DND-41 (cell line): ENCODE measurements at regions not wholly inside any gene's neighbourhood (a gene's known extent, or its start where the extent isn't known, plus 50 kb on each side); places are given as distances from the start of the nearest gene placed in this dataset.

ENCODE experiments used
- EZH2 ChIP-seq: IDR thresholded peaks from 3 replicates; pipeline ENCODE4 v1.6.1; 2012; ENCODE audit warnings: borderline replicate concordance, low read depth, mild to moderate bottlenecking, moderate library complexity, low read length, inconsistent platforms; ENCODE audit not compliant: severe bottlenecking
- TF ChIP-seq, protein P1 (sequence below): IDR thresholded peaks from 2 replicates; pipeline ENCODE4 v1.5.1; 2012; ENCODE audit warnings: borderline replicate concordance, low read length, moderate library complexity, mild to moderate bottlenecking; ENCODE audit not compliant: poor library complexity, severe bottlenecking; ENCODE audit errors: extremely low read depth

DNA sequence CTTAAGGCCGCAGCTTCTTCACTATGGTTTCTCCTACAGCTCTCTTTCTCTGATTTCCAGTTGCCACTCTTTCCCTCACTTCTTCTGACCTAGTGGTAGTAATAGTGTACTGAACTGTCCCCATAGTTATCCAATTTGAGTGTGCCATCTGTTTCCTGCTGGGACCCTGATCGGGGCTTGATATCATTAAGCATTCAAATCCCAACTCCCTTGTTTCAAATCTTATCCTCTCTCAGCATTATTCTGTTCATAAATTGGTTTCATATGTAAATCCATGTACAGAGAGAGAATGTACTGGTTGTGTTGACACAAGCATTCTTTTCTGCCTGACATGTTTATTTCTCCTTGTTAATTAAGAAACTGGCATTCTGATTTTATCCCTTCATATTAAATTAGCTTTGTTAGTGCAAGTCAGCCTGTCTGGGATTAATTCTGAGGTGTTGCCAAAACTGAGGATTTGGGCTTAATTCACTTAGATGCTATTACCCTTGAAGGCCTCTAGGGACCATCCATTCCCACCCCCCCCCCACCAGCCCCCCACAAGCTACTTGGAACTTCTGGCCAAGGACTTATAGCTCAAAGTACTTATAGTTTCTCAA, 84.6 kb upstream of the PROKR2 start:
- TF ChIP-seq, protein P1, sequence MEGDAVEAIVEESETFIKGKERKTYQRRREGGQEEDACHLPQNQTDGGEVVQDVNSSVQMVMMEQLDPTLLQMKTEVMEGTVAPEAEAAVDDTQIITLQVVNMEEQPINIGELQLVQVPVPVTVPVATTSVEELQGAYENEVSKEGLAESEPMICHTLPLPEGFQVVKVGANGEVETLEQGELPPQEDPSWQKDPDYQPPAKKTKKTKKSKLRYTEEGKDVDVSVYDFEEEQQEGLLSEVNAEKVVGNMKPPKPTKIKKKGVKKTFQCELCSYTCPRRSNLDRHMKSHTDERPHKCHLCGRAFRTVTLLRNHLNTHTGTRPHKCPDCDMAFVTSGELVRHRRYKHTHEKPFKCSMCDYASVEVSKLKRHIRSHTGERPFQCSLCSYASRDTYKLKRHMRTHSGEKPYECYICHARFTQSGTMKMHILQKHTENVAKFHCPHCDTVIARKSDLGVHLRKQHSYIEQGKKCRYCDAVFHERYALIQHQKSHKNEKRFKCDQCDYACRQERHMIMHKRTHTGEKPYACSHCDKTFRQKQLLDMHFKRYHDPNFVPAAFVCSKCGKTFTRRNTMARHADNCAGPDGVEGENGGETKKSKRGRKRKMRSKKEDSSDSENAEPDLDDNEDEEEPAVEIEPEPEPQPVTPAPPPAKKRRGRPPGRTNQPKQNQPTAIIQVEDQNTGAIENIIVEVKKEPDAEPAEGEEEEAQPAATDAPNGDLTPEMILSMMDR: no peak
- no peak for TF ChIP-seq EZH2
